Cerebellar cortex (tissue), 1 donor: ENCODE measurements at regions not wholly inside any gene's neighbourhood (a gene's known extent, or its start where the extent isn't known, plus 50 kb on each side); places are given as distances from the start of the nearest gene placed in this dataset.

Source experiments
- DNase-seq: peaks from one replicate; pipeline ENCODE4 v3.0.0-alpha.2; 2015; ENCODE audit warnings: low spot score

DNA sequence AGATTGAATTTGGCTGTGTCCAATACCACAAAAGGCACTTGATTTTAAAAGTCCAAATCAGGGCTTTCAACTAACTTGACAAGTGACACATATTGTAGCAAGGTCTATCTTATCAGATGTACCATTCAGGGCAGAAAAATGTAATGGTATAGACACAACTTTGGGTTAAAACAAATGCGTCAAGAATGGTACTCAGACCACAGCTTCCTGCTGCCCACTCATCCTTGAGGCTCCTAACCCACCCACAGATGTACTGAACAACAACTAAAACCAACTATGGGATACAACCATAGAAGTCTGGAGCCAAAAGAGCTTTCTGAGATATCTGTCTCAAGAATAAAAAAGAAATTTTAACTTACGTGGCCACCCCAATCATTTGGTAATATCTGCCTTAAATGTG, 105.2 kb downstream of the RBM43 start:
- no peak for DNase-seq

DNA sequence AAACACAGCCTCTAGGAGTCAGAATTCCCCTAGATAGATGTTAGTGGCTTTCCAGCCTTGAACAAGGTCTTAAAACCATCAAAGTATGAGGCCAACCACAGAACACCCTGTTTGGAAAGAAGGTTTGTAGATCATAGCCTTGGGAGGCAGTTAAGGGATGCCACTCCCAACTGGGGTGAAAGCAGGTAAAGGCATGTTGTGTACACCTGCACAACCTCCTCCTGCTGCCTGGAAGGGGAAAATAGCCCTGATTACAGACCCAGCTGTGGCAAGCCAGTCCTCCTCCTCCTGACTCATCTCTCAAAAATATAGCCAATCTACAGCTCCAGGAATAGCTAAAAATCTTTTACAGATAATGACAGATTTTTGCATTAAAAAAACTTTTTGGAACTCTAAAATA, 108.1 kb downstream of the RBM43 start:
- no peak for DNase-seq

DNA sequence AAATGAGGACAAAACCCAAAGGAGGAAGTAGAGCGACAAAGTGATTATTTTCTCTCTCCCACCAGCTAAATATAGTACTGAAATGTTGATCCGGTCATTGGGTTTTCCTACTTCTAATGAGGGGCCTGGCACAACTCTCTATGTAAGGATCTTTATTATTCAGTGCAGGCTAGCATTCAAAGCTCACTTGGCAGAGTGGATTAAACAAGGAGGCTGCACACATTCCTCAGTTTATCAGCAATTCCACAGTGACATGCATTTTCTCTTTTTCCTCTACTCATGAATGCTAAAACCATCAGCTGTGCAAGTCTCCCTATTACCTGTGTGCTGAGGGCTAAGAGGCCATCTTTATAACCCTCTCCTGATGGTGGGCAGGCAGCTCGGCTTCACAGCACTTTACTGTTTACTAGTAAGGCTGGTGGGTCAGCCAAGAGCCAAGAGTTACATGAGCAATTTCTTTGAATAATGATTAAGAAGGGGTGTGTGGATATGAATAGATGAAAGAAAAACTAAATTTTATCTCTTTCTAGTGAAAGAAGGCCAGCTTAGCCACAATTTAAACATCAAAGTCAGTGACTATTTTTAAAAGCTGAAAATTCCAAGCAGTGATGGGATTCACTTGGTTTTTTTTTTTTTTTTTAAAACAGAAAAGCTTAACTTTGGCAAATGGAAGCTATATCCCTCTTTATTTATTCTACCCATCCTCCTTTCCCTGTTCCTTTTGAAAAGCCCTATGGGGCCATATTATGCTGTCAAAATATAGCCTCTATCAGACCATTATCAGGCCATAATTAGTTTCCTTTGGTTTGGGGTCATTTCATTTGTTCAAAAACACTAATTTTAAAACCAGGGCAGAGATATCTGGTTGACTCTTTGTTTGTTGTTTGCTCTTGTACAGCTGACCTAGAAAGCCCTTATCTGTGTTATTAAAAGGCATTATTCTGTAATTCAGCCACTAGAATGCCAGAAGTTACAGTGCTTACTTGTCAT, 111.0 kb downstream of the RBM43 start:
- no peak for DNase-seq

DNA sequence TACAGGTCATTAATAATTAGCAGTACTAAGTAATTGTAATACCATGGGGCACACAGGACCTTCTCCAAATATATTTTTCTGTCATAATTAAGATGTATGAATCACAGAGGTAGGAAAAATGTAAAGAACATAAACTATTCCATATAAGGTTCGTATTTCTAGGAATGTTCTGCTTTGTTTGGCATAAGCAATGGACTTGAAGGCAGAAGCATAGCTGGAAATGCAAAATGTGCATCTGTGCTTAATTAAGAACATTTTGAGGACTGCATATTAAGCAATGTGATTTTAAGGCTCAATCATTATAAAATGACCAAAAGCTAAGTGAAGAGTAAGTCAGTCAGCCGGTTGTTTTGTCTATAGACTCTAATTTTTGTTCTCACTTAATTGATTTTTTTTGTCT, 123.2 kb downstream of the RBM43 start:
- no peak for DNase-seq

DNA sequence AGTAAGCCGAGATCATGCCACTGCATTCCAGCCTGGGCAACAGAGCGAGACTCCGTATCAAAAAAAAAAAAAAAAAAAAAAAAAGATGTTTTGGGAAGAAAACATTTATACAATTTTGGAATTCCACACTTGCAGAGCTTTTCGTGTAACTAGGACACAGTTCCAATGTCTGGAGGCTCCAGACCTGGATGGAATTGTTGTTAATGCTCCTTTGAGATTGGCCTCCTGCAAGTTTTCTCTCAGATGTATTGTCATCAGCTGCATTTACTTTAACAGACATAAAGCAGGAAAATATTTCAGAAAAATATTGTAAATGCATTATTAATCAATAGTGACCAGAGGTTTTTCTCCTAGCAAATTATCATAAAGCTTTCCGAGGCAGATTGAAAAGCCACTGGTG, 124.1 kb downstream of the RBM43 start:
- DNase-seq = no peak

DNA sequence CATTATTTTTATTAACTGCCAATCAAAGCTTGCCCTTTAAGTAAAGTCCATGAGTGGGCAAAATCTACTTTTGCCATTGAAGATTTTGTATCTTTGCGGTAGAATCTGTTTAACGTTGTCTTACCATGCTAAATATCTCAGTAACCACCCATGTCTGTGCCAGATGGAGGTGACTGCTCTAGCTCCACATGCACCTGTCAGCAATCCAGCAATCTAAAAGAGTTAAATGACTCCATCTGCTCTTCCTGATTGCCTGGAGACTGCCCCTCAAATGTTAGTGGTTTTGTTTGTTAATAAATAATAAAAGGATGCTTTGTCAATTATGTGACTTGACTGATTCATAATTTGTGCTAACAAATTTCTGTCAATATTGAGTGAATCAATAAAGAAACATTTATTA, 141.7 kb downstream of the RBM43 start:
- peak; percentile 77 for DNase-seq

DNA sequence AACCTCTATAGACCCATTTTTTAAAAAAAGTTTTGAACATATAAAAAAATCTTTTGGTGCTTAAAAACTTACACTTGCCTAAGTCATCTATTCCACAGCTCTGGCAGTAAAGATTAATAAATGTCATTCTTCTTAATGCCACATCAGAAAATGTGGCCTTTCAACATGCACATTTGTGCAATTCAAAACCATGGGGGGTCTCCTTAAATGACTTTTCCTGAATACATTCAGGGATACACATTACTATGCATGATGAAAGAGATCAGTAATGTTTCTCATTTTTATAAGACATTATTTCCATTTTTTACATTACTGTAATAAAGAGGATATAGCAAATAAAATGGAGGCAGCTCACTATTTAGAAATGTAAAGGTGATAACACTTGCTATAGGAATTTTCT, 142.3 kb downstream of the RBM43 start:
- no peak for DNase-seq

DNA sequence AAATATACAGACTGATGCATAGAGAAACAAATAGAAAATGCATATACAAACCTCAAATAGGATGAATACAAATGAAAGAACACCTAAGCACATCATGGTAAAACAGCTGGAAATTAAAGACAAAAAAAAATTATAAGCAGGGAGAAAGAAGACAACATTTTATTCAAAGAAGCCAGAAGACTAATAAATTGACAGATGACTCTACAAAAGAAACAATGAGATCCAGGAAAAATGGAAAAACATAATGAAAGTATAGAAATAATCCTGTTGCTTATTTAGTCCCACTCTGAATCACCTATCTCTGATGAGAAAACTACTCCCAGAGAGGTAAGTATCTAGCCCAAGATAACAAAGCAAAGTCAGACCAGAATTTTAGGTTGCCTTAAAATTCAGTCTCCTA, 143.4 kb downstream of the RBM43 start:
- DNase-seq = no peak

DNA sequence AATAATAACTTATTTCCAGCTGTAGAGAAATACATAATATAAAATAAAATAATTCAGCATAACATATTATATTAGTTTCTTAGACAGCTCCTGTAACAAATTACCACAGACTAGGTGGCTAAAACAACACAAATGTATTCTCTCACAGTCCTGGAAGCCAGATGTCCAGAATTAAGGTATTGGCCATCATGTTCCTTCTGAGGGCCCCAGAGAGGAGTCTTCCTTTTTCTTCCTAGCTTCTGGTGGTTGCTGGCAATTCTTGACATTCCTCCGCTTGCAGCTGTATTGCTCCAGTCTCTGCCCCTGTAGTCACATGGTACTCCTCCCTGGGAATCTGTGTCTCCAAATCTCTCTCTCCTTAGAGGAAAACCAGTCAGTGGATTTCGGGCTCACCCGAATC, 146.8 kb downstream of the RBM43 start:
- no peak for DNase-seq

DNA sequence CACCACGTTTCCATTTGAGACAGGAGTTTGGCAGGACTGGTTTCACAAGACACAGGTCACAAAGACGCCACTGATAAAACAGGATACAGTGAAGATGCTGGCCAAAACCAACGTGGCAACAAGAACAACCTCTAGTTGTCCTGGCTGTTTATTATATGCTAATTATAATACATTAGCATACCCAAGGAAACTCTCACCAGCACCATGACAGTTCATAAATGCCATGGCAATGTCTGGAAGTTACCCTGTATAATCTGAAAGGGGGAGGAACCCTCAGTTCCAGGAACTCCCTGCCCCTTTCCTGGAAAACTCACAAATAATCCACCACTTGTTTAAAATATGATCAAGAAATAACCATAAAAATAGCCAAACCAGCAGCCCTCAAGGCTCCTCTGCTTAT, 148.3 kb downstream of the RBM43 start:
- no peak for DNase-seq

DNA sequence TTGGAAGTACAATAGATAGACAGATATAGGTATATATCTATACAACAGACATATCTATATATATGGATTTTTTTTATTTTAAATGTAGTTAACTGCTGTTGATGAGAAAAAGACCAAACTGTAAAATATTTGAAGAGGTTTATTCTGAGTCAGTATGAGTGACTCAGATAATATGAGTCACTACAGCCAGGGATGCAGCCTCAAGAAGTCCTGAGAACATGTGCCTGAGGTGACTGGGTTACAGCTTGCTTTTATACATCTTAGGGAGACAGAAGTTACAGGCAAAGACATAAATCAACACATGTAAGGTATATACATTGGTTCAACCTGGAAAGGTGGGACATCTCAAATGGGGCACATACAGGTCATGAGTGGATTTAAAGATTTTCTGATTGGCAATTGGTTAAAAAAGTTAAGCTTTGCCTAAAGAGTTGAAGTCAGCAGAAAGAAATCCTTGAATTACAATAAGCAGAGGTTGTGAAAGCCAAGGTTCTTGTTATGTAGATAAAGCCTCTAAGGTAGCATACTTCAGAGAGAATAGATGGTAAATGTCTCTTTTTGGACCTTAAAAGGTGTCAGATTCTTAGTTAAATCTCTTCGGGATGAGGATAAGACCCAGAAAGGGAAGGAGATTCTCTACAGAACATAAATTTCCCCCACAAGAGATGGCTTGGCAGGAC, 149.9 kb downstream of the RBM43 start:
- DNase-seq = no peak

DNA sequence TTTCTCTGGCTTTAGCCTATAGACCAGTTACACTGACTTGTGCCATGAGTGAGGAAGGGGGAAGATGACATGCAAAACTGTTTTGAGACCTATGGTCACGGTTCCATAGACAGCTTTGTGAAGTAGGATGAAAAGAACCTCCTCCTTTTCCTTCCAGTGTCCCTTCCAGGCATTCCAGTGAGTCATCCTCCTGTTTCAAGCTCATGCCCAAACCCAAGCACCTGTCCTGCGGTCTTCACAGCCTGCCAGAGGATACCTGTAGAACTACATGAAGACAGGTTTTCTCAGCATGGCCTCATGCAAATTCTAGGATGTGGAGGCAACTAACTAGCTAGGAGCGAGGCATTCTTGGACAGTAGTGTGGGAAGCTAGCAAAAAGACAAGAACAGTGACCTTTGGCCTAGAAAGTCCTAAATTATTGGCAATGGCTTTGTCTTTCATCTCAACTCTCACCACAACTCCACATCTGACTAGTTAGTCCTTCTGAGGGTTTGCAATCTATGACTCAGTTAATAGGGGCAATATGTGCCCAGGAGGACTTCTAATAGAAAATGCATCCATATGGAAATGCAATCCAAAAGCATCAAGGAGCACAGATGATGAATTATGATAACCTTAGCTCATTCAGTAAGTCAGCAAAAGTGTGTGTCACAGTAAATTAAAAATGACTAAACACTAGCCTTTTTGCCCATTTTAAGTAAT, 154.7 kb downstream of the RBM43 start:
- DNase-seq = no peak

DNA sequence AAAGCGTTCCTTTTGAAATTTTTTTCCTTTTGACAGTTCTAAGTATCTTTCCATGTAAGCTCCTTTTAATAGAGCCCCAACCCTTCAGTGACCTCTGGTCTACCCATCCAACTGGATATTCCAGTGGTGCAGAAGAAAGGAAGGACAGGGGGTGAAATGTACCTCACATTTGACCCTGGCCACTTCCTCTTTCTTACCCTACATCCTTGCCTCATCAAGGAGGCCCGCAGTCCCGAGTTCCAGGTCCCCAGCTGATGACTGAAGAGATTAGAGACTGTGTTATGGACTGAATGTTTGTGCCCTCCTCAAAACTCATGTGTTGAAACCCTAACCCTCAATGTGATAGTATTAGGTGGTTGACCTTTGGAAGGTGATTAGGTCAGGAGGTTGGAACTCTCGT, 158.1 kb downstream of the RBM43 start:
- DNase-seq = no peak

DNA sequence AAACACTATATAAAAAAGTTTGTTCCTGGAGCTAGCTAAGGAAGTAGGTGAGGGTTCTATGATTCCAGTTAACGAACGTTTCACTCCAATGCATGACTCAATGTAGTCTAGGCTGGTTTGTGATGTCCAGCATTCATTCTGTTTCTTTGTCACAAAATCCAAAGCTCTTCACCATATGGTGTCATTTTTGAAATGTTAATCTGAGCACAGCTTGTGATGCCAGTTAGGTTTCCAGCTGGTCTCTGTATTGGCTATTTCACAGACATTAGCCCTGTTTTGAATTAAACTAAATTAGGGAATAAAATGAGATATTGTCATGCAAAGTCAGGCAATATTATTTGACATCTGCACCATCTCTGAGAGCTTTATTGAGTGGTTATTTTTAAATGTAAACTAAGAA, 159.4 kb downstream of the RBM43 start:
- peak; percentile 41 for DNase-seq

DNA sequence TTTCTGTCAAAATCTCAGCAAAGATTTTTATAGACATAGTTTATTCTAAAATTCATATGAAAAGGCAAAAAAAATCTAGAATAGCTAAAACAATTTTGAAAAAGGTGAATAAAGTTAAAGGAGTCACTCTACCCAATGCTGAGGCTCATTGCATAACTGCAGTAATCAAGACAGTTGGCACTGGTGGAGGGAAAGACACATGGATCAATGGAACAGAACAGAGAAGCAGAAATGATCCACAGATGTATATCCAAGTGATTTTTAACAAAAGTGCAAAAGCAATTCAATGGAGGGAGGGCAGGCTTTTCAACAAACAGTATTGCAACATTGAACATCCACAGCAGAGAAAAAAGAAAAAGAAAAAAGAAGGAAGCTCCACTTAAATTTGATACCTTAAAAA, 162.8 kb downstream of the RBM43 start:
- no peak for DNase-seq

DNA sequence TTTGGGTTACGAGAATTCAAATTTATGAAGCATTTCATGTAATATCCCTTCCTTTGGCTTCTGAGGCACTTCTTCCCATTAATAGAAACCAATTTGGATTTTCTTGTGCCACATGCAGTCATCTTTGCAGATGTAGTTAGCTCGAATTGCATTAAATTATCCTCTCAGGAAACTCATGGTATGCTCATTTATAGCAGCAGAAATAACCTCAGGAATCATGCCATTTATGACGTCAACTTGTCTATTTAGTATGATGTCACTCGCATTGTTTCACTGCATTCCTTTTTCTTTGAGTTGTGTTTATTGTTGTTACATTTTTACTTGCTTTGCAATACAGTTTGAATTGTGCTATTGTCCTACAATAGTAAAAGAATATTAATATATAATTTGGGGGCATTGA, 163.8 kb downstream of the RBM43 start:
- DNase-seq = no peak

DNA sequence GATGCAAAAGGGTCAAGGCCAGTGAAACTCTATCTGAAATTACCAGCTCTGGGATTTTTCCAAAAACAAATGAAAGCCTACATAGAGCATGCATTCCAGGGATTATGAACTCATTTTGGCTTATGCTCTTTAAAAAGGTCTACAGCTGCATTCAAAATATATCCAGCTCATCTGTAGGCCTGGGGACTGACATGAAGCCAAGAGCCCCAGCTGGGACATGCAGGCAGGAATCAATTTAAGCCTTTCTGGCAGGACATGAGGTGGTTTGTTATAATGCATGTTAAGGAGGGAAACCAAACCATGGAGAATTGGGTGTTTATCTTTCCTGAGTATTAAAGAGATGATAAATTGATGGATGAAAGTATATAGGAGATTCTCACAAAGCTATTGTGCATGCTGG, 164.5 kb downstream of the RBM43 start:
- no peak for DNase-seq

DNA sequence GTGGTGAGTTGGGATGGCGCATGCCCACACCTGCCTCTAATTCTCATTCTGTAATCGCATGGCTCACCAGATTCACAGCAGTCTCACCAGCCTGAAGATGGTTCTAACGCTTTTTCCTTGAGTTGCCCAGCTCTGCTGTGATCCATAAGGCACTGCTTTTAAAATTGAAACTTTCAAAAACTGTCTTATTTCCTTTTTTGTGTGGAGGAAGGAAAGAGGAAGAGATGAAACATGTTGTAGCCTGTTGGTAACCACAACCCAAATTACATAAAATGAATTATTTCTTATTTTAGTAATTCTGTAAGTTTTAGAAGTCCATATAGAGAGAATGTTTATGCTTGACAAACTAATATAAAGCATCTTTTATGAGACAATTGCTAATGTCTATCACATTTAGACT, 165.4 kb downstream of the RBM43 start:
- DNase-seq = no peak

DNA sequence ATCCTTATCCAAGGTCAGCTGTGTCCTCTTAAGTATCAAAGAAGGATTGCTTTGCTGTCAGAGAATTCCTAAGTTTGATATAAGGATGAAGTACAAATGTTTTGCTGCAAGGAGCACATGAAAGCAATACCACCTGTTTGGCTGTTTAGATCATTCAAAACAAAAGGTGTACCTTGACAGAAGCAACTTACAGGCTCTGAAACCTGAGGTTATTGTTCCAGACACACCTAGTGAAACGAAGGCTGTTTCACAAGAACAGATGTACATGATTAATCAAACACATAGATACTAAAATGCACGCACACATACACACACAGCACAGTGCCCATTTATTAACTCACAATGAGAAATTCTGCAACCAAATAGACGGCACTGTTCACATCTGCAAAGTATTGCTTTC, 166.2 kb downstream of the RBM43 start:
- DNase-seq = no peak

DNA sequence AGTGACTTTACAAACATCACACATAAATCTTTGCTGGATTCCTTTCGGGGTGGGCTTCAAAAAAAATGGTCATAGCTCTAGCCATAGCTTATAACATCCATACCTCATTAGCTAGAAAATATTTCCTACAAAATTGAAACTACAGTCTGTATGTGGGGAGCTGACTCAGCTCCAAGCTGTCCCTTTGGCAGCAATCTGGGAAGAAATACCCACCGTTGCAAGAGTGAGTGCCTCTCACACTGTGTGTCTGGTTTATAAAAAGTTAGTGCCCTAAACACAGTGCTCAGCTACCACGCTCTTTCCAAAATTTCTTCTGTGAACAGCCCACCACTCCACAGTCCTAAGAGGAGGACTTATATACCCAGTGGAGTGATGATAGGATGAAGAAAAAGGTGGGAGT, 170.1 kb downstream of the RBM43 start:
- DNase-seq = no peak

DNA sequence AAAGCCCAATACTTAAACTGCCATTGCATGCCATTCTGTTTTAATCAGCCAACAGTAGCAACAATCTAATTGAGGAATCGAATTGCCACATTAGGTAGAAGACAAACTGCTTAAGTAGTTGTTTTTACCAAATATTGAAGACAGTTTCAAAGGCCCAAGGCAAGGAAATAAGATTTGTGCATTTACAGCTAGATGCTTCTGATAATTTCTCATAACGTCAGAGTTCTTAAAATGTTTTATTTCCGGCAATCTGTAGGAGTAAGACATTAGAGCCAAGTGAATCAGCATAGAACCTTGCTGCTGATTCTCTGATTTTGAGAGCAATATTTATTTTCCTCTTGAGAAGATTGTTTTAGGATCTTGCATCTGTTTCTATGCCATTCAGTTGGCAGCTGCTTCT, 174.3 kb downstream of the RBM43 start:
- no peak for DNase-seq

DNA sequence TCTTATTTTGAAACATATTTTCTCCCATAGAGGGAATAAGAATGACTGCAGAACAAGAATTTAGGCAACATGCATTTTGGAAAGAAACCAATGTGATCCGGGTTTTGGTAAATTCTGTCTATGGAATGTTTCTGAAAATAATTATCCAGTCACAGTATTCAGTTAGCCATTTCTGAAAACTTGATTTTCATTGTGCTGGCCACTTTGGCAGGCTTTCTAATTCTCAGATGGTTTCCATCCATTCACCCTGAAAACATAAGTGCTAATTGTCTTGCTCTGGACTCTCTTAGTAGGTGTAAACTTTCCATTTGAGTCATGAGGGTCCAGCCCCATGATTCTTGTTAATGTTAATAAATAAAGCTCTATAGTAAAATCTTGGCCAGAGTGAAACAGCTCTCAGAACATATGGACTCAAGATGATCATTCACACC, 176.5 kb downstream of the RBM43 start:
- DNase-seq = no peak
